HG03175 (cell line): ENCODE measurements at regions not wholly inside any gene's neighbourhood (a gene's known extent, or its start where the extent isn't known, plus 50 kb on each side); places are given as distances from the start of the nearest gene placed in this dataset.

Experiments used
- ATAC-seq: cut with Tn5 transposase; IDR thresholded peaks from one replicate; pipeline ENCODE4 v1.9.1; 2021; ENCODE audit warnings: mild to moderate bottlenecking, moderate library complexity; ENCODE audit not compliant: unreplicated experiment

DNA sequence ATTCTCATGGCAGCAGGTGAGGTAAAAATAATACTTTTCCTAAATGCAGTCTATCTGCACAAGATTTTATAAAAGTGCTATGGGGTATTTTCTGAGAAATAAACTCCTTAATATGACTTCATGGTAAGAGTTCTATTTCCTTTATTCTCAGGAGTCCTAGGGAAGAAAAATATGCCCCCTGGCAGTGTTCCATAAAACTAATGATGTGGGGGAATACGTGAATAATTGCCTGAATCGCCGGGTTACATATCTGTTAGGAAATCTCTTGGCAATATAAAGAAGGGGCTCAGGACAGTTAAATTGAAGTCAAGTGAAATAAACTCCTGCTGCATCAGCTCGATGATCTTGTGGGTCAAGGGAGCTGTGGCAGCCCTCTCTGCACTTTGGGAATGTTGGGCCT, 229.7 kb downstream of the MAFB start:
- ATAC-seq: no peak

DNA sequence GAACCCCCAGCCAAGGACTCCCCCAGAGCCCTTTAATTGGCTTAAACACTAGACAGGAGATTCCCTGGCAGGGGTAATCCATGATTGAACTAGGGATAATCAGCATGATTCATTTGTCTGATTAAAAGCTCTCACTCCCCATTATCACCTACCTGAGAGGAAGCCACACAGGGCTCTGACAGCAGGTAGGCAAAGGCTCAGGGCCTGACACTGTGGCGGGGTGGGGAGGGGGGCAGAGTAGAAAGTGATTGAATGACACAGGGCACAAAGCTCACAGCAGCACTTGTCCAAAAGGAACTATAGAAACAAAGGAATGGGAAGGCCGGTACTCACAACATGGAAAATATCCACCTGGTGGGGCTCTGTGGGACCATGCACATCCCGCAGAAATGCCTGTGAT, 231.6 kb downstream of the MAFB start:
- no peak for ATAC-seq

DNA sequence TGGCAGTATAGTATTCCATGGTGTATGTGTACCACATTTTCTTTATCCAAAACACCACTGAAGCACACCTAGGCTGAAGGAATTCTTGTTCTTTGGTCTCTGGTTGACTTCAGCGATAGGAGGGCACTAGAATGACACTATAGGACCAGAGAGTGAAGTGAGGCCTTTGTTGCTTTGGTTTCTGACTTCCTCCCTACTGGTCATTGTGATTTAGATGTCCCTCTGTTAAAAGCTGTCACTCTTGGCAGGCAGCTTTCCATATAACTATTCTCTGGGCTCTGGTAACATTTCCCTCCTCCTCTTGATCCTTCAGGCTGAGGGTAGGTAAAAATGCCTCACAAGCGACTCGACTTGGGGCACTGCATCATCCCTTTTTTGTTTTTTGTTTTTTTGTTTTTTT, 236.3 kb downstream of the MAFB start:
- no peak for ATAC-seq

DNA sequence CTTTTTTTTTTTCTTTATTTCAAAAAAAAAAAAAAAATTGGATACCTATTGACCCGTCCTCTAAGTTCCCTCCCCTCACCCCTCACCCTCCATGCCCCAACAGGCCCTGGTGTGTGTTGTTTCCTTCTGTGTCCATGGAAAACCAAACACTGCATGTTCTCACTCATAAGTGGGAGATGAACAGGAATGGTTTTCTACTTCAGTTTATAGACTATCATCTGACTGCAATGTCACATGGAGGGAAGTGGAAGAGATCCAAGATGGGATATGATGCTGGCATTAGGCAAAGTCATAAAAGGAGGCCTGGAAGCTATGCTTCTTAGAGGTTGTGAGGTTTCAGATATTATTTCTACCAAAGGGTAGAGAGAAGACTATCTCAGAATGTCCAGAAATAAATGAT, 237.5 kb downstream of the MAFB start:
- ATAC-seq: no peak

DNA sequence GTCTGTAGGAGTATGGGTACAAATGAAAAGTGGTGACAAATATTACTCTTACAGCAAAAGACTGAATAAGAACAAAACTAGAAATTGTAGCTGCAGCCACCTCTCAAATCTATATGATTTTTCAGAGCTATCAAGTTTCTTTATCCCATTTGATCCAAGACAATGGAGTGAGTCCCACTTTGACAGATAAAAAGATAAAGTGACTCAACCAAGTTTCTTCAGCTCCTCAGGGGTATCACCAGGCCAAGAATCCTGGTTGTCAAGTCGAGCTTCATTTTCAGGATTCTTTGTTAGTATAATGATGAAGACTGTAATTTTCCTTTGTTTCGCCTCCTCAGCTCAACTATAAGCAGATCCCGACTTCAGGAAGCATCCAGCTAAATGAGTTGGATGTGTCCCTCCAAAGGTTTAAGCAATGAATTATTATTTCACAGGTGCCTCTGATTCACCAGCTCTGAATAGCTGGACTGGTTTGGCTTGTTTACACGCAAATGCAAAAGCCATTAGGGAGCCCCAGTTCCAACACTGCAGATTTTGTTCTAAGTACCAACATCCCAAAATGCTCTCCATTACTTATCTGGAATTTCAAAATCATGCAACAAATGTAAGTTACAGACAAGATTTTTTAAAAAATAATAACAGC, 238.9 kb downstream of the MAFB start:
- ATAC-seq: no peak

DNA sequence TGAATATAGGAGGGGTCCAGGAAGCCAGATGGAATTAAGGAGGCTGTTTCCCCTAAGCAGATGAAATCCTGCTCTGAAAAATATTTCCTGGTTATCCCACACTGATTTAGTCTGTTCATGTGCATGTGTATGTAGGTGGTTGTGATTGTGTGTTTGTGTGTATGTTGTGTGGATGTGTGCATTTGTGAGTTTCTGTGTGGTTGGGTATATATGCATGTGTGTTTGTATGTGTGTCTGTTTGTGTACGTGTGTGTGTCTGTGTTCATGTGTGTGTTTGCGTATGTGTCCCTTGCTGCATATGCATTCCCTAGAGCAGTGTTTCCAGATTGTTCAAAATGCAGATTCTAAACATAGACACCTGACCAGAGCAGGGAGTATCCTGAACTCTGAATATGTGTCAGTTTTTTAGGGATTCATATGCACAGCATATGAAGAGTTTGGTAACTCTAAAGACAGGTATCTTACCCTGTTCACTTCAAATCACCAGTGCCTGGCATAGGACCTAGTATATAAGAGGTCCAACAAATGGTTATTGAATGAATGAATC, 239.8 kb downstream of the MAFB start:
- ATAC-seq: no peak

DNA sequence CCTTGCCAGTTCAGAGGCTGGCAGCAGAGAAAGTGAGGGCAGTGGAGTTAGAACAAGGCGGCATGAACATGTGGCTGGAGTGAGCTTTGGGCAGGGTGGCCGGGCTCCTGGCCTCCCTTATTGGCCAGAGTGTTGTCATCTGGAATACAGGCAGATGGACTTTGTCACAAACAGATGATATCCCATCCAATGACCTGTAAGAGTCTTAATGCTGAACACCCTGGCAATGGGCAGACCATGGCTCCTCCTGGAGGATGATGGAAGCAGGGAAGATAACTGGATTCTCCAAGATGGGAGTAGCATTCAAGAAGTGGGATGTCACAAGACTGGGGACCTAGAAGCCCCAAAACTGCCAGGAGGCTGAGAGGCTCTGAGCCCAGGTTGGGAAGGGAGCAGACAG, 242.1 kb downstream of the MAFB start:
- no peak for ATAC-seq

DNA sequence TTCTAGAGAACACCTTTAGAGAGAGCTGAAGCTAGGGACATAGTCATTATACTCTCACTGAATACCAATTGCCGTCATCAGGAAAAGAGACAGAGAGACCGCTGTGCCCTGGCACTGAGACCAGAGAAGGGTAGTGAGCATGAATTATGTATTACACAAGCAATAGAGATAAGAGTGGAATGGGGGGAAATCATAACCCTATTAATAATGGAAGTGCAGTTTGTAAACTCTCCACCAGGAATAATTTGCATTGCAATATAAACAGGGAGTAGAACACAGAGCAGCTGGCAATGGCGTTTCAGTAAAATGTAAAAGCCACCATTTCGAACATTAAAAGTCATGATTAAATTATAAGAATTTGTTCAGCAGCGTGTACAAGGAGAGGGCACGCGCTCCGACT, 244.5 kb downstream of the MAFB start:
- no peak for ATAC-seq

DNA sequence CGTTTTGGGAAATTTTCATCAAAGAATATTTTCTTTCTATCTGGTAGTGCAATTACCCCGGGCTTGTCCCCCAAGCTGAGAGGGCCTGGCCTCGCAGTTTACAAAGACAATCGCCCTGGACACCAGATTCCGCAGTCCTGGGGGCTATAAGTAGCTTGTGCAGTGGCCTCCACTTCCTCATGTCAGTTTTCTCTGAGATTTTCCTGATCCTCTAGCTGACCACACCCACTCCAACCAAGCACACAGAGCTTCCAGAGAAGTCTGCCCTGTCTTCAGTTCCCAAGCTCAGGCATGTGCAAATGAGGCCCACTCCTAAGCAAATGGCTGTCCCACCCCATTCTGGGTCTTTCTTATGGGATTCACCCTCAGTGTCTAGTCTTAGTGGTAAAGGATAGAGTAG, 245.3 kb downstream of the MAFB start:
- no peak for ATAC-seq

DNA sequence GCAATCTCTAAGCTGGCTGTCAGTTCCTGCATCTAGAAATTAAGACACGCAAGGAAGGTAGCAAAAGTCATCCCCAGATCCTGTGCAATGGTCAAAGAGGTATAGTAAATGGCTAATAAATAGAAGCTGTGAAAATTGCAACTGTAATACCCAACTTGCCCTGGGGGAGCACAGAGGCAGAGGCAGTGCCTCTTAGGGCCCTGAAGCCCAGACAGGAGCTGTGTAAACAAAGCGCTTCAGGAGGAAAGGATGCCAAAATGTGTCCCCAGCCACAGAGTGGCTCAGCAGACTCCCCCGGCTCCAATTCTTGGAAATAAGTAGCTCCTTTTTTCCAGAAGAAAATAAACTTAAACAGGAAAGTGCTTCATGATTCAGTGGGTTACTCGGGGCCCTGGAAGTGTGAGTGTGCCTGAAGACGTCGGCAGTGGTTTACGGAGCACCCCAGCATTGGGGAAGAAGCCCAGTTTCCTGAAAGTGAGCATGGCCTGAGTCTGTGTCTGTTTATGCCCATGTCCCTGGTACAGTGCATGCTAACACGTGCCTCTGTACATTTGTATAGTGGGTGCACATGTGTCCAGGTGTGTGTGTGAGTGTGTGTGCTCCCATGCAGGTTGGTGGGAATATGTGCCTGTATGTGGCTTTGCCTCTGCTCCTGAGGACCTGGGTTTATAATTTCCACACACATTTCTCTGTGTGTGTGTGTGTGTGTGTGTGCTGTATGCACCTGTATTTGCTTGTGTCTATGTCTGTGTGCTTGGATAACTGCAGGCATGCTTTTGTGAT, 246.7 kb downstream of the MAFB start:
- ATAC-seq: no peak

DNA sequence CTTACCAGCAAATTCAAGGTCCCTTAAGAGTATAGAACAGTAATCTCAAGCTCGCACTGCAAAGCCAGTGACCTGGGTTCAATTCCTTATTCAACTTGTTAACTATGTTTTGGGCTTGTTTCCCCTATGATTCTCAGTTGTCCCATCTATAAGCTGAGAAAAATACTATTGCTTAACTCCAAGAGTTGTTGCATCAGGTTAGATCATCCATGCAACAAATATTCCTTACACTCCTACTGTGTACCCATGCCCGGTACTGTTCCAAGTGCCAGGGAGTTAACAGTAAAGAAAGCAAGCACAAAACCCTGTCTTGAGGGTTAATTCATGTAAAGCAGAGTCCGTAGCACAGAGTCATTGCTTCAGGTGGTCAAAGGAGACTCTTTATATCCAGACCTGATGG, 247.3 kb downstream of the MAFB start:
- no peak for ATAC-seq

DNA sequence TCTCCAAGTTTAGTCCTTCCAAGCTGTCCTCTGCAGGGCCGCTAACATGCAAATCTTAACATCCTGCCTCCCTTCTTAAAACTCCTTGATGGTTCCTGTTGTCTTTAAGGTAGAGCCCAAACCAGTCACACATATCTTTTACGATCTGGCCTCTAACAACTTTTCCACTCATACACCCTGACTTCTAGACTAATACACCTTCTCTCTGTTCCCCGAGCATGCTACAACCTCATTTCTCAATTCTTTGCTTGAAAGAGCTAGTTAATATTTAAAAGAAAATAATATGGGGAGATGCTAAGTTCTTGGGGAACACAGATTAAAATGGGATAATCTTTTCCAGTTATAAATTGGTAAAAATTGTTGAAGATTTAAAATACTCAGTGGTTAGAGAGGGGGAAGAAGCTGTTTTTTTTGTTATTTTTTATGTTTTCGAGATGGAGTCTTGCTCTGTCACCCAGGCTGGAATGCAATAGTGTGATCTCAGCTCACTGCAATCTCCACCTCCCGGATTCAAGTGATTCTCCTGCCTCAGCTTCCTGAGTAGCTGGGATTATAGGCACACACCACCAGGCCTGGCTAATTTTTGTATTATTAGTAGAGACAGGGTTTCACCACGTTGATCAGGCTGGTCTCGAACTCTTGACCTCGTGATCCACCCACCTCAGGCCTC, 250.7 kb downstream of the MAFB start:
- no peak for ATAC-seq

DNA sequence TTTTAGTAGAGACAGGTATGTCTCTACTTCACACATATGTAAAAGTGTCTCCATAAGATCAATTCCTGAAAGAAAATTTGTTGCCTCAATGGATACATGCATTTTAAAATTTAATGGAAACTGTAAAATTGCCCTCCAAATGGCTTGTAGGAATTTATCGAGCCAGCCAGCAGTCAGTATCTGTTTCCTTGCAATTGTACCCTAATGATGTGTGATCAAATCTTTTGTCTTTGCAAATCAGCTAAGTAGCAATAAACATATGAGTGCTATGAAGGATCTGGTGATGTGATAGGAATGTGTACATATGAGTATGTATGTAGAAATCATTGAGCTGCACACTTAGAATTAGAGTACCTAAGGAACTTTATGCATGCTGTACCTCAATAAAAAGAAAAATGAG, 253.0 kb downstream of the MAFB start:
- ATAC-seq: no peak

DNA sequence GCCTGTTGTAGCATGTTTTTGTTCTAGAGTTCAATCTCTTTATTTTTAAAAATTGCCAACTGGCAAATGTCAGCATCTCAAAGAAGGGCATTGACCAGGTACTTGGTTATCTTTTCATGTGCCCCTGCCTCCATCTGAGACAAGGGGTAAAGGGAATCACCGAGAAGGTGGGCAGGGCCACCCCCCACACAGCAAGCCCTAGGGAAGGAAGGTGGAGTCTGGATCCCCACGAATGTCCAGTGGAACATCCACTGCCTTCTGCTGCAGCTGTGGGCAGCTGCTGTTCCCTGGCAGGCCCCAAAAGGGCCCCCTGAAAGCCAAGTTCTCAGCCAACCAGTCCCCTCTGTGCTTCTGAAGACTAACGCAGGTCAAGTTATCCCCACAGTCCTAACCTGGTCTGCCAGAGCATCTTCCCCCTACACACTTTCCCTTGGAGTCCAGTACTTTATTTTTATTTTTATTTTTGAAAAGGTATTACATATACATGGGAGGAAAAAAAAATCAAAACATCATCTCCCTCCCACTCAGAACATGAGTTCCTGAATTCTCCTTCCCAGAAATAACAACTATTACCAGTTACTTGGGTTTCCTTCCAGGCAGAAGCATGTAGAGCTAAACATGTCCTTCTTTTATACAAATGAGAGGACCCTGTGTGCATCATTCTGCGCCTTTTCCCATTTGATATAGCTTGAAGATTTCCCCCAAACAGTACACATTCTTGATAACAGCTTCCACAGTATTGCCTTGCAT, 253.7 kb downstream of the MAFB start:
- no peak for ATAC-seq

DNA sequence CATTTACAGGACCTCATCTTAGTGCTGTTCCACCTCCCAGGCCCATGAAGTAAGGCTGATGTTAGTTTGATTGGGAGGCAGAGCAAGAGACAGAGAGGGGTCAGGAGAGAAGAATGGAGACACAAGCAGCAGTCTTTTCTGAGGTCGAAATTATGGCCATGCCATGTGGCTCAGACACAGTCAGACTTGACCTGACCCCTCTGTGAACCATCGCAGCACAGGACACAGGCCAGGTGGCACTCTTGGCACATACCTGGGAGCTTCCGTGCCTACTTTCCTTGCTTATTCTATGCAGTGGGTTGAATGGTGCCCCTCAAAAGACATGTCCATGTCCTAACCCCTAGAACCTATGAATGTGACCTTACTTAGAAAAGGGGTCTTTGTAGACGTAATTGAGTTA, 254.9 kb downstream of the MAFB start:
- no peak for ATAC-seq

DNA sequence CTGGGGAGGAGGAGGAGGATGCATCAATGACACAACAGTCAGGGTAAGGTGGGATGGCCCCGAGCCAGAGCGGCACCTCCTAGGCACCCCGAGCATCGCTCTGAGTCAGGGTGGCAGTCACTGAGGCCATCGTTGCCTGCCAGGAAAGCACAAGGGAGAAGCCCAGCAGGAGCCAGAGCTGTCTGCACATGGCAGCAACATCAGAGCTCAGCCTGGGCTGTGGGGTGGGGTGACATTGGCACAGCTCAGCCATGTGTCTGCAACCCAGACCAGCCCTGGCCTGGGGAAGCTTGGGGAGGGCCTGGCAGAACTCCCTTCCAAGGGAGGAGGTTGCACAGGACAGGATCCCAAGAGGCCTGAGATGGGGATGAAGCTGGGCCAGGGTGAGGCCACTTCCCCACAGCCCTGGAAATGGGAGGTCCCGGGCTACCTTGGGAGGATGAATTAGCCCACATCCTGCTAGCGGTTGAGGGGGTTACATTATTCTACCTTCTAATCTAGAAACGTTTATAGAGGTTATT, 255.6 kb downstream of the MAFB start:
- ATAC-seq: no peak

DNA sequence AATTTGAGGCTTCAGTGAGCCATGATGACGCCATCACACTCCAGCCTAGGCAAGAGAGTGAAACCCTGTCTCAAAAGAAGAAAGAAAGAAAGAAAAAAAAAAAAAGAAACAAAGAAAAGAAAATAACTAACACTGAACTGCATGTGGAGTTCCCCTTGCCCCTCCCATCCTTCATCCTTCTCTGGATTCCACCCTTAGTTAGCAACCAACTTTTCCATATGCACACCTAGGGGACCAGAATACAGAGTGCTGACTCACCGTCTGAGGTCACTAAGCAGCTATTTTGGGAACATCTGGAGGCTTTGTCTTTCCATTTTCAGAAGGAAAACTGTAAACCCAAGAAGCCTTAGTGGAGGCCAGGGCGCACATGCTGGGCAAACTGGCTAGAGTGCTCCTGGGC, 257.4 kb downstream of the MAFB start:
- ATAC-seq: no peak

DNA sequence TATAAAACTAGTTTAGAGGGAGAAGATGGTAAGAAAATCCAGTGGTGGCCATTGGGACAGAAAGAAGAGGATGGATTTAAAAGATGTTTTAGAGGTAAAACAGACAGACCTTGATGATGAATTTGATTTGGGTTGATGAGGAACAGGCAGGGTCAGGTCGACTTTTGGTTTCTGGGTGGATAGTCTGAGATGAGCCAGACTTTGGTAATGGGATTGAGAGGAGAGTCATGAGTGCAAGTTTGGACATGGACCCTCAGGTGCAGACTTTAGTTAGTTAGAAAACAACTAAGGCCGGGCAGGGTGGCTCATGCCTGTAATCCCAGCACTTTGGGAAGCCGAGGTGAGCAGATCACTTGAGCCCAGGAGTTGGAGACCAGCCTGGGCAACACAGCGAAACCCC, 257.9 kb downstream of the MAFB start:
- ATAC-seq: no peak

DNA sequence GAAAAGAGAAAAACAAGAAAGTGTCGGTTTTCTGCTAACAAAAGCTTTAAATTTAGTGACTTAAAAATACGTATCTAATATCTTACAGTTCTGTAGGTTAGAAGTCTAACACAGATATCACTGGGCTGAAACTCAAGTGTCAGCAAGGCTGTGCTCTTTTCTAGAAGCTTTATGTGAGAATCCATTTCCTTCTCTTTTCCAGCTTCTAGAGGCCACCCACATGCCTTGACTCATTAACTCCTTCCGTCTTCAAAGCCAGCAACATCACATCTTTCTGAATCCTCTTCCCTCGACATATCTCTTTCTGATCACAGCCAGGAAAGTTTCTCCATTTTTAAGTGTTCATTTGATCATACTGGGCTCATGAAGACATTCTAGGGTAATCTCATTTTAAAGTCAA, 262.0 kb downstream of the MAFB start:
- ATAC-seq: no peak

DNA sequence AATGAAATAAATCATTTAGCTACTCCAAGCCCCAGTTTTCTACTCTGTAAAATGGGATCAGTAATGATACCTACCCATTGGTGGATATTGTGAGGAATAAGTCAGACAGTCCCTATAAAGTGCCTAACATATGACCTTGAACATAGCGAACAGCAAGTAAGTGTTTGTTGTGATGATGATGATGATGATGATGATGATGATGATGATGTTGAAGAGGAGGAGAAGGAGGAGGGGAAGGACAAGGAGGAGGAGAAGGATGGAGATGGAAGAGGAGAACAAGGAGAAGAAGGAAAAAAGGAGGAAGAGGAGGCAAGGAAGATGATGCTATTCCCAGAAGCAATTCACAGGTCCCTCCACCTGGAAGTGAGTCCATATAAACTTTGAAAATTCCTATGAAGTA, 264.3 kb downstream of the MAFB start:
- ATAC-seq: no peak

DNA sequence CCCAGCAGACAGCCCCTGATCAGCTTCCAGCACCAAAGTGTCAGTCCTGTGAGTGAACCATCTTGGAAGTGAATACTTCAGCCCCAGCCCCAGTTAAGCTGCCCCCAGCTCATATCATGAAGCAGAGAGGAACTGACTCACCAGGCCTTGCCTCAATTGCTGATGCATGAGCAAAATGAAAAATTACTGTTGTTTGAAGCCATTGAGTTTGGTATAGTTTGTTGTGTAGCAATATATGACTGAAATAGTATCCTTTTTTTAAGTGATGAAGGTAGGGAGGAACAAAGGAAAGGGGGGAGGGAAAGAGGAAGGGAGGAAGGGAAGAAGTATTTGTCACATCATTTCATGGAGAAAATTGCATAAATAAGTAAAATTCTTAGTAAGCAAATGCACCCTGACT, 266.4 kb downstream of the MAFB start:
- ATAC-seq: no peak
